PC-3 (cell line): ENCODE measurements at regions not wholly inside any gene's neighbourhood (a gene's known extent, or its start where the extent isn't known, plus 50 kb on each side); places are given as distances from the start of the nearest gene placed in this dataset.

Source experiments
- EZH2phosphoT487 ChIP-seq: fragments of 300-600 bp; sonication (generic); IDR thresholded peaks from 2 replicates; pipeline ENCODE4 v1.6.1; 2018; ENCODE audit warnings: mild to moderate bottlenecking, antibody characterized with exemption, low read length, borderline replicate concordance
- TF ChIP-seq, protein P1 (sequence below): fragments of 300-600 bp; sonication (generic); conservative IDR thresholded peaks from 2 replicates; pipeline ENCODE4 v1.5.1; 2017; ENCODE audit warnings: antibody characterized with exemption, low read depth, mild to moderate bottlenecking, low read length

- TF ChIP-seq, protein P1, sequence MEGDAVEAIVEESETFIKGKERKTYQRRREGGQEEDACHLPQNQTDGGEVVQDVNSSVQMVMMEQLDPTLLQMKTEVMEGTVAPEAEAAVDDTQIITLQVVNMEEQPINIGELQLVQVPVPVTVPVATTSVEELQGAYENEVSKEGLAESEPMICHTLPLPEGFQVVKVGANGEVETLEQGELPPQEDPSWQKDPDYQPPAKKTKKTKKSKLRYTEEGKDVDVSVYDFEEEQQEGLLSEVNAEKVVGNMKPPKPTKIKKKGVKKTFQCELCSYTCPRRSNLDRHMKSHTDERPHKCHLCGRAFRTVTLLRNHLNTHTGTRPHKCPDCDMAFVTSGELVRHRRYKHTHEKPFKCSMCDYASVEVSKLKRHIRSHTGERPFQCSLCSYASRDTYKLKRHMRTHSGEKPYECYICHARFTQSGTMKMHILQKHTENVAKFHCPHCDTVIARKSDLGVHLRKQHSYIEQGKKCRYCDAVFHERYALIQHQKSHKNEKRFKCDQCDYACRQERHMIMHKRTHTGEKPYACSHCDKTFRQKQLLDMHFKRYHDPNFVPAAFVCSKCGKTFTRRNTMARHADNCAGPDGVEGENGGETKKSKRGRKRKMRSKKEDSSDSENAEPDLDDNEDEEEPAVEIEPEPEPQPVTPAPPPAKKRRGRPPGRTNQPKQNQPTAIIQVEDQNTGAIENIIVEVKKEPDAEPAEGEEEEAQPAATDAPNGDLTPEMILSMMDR, result no peak
- no peak for TF ChIP-seq EZH2phosphoT487
These were observed 198.8 kb downstream of the BARX2 start for GRCh38 chr11:129574431-129574830.
